ENCODE measurements at regions not wholly inside any gene's neighbourhood (a gene's known extent, or its start where the extent isn't known, plus 50 kb on each side); places are given as distances from the start of the nearest gene placed in this dataset.

DNA sequence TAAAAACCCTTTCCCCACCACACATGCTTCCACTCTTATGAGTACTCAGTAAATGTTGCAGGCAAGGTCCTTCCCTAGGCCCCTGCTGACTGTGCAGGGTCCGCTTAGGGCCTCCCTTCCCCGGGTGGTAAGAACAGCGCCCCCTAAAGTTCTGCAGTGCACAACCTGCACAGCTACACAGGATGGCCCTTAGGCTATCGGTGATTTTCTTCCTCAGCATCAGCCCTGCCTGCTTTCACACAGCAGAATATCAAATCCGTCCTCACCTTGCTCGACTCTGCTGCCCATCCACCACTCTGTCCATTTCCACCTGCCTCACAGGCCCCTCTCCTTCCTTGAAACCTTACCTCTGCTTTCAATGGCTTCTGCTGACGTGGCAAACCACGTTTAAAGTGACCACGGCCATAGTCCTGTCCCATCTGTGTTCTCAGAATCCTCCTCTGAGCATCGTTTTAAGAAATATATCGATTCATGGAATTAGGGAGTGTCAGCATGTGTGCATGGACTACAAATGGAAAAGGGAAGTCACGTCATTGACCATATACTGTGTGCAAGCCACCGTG, 51.4 kb upstream of the TMEM132E start:
- TF ChIP-seq POLR2A (IDR thresholded peaks at IDR 0.05; ENCODE audit: low read depth, low read length) = no peak
- DNase-seq (ENCODE audit: insufficient read length, low spot score) (no peak), FAIRE-seq (no peak)

DNA sequence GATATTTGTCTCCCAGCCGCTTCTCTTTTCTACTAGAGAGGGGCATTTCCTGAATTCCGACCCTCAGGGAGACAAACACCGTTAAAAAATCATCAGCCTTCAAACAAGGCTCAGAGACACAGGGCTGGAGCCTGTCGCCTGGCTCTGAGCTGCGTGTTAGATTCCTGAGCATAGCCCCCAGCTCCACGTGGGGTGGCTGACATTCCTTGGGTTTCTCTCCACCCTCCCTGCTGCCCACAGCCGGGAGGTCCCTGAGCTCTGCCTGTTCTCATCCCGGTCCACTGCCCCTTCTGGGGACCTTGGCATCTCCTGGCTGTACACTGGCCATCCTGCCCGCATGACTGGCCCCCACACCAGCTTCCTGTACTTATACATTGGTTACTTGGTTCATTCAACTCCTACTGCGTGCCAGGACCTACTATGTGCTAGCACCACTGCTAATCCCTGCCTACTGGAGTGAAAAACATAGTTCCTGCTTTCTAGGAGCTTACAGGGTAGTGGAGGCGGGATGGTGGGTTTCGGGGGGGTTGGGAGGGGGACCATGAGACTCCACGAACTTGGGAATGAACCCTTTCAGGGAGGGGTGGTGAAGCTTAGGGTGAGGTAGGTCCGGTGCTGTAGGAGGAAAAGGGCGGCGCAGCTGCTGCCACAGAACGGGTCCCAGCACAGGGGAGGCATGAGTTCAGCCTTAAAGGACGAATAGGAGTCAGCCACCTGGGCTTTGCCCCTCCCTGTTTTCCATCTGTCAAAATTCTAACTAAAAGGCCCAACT, 52.1 kb upstream of the TMEM132E start:
- no peak for TF ChIP-seq POLR2A (IDR thresholded peaks at IDR 0.05; ENCODE audit: low read depth, low read length)
- DNase-seq (ENCODE audit: insufficient read length, low spot score) = no peak
- FAIRE-seq = no peak

DNA sequence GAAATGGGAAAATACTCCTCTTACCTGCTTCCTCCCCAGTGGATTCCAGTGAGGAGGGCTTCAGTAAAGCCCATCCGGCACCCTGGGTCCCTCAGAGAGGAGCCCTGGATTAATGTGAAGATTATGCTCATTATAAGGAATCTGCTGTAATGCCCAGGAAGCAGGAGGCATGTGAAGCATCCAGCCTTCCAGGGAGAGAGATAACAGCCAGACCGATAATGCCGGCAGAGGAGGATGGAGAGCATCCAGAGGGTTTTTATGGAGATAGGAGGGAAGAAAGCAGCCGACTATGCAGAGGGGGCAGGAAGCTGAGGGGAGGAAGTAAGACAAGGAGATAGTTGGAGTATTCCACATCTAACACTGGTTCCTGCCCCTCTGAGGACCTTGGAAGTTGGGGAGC, 53.7 kb upstream of the TMEM132E start:
- TF ChIP-seq POLR2A (IDR thresholded peaks at IDR 0.05; ENCODE audit: low read depth, low read length) = no peak
- FAIRE-seq (no peak), DNase-seq (ENCODE audit: insufficient read length, low spot score) (no peak)

DNA sequence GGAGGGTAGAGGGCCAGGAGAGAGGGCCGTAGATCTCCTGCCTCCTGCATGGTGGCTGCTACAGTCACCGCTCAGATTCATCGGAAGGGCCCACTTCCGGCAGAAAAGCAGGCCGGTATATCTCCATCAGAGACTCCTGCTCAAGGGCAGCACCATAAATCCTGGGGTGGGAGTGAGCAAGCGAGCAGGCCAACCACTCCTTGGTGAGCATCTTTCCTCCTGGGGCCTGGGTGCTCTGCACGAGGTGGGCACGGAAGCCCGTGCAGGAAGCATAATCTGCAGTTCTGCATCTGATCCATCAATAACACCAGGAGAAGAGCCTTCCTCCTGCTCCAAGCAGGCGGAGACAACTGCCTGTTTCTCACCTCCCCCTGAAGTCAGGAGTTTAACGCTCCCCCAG, 57.4 kb upstream of the TMEM132E start:
- no peak for FAIRE-seq
- no peak for TF ChIP-seq POLR2A (IDR thresholded peaks at IDR 0.05; ENCODE audit: low read depth, low read length)
- DNase-seq (ENCODE audit: insufficient read length, low spot score) = no peak

DNA sequence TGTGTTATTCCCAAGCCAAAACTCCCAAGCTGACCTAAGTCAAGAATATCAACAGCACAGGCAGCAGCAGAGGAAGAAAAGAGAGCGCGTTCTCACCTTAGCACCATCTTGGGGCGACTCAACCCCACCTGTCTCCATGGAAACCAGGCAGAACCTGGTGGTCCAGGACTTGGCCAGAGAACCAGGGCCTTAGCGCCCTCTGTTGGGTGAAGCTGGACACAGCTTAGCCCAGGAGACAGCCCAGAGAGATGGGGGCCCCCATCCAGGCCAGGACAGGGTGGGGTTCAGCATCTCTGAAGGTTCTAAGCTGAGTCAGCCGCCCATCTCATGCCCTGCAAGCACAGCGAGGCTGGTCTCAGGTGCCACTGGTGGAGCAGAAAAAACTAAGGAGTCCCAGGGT, 60.1 kb upstream of the TMEM132E start:
- no peak for FAIRE-seq
- no peak for DNase-seq (ENCODE audit: insufficient read length, low spot score)
- TF ChIP-seq POLR2A (IDR thresholded peaks at IDR 0.05; ENCODE audit: low read depth, low read length) = no peak

DNA sequence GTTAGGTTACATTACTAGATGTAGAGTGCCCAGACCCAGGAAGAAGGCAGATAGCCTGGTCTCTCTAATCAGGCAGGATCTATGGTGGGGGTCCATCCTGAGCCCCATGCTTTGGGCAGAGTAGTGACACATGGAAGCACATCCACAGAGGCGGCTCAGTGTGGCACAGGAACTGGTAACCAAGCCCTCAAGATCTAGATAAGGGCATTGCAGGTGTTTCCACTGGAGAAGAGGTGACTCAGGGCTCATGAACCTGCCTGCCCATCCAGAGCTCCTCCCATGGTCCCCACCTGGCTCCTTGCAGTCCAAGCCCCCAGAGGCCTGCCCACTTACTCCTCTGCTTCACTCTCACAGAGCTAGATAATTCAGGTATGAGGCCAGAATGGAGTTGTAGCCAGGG, 62.0 kb upstream of the TMEM132E start:
- FAIRE-seq (no peak), DNase-seq (ENCODE audit: insufficient read length, low spot score) (no peak)
- TF ChIP-seq POLR2A (IDR thresholded peaks at IDR 0.05; ENCODE audit: low read depth, low read length) = no peak

DNA sequence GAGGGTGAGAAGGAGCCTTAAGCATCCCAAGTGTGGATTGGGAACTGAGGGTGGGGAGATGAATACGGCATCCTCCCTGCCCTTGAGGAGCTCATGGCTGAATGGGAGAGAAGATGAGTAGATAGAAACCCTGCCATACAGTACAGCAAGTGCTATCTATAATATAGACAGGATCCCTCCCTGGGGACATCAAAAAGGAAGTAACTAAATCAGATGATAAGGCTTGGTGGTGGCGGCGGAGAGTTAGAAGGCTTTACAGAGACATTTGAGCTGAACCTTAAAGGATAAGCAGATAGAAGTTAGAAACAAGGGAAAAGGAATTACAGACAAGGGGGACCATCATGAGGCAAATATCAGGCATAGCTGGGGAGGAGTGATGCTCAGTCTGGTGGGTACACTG, 67.5 kb upstream of the TMEM132E start:
- DNase-seq (ENCODE audit: insufficient read length, low spot score) = no peak
- no peak for FAIRE-seq
- TF ChIP-seq POLR2A (IDR thresholded peaks at IDR 0.05; ENCODE audit: low read depth, low read length) = no peak

DNA sequence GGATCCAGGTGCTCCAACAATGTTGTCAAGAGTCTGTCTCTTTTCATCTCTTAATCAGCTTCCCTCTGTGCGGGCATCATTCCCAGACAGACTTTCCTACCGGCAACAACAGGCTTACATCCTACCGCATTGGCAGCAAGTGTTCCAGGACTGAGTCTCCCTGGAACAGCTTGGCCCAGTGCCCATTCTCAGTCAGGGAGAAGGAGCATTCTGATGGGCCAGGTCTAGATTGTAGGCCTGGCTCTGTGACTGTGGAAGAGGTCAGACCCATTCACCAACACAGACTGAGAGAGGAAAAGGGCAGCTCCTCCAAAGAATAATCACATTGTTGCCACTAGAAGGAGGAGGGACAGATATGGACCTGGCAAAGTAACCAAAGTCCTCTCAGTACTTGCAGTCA, 68.1 kb upstream of the TMEM132E start:
- FAIRE-seq (no peak), DNase-seq (ENCODE audit: insufficient read length, low spot score) (no peak)

DNA sequence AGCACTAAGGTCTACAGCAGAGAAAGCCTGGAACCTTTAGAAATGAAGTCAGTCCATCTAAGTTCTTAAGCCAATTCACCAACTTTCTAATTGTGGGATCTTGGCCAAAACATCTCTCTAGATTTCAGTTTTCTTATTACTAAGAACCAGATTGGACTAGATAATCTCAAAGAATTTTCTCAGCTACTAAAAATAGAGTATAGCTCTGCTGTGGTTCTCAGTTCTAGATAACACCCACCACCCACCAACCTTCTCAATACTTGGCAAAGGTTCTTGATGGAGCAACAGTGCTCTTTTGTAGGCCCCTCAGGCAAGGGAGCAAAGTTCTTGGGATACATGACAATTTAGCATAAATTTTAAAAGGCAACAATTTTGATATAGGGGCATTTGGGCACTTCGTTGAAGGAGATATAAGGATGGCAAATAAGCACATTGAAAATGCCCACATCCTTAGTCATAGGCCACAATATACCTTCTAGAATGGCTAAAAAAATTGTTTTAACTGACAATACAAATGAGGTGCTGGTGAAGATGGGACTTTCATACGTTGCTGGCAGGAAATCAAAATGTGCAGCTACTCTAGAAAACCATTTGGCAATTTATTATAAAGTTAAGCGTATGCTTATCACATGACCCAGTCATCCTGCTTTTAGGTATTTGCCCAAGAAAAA, 74.4 kb upstream of the TMEM132E start:
- DNase-seq (ENCODE audit: insufficient read length, low spot score) (no peak), FAIRE-seq (no peak)
- no peak for TF ChIP-seq POLR2A (IDR thresholded peaks at IDR 0.05; ENCODE audit: low read depth, low read length)

More for the DNA sequence above, 68.1 kb upstream of the TMEM132E start:
- no peak for TF ChIP-seq POLR2A (IDR thresholded peaks at IDR 0.05; ENCODE audit: low read depth, low read length)

DNA sequence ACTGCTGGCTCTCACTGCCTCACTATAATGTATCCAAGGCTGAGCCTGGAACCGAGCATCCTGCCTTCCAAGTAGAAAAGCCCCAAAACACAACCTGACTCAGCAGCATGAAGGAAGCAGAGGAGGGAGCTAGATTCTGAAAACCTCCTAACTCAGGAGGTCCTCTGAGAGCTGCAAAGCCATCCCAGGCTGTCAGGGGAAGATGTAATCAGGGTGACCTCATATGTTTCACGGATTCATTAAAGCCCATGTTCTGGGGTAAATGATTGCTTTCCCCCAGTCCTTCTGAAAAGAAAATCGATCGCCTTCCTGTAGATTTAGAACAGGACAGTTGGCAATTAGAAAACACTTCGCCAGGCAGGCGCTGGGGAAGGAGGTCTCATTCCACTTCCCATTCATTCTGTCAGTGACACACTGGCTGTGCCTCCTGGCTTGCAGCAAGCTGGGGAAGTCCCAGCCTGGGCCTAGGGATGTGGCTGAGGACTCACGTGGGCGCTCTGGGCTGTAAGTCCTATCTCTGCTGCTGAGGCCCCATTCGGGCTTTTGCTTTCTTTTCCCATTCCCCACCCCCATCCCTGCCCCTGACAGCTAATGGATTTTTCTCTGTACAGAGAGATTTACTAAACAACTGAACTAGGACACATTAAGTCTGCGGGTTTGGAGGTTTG, 75.7 kb upstream of the TMEM132E start:
- no peak for FAIRE-seq
- TF ChIP-seq POLR2A (IDR thresholded peaks at IDR 0.05; ENCODE audit: low read depth, low read length) = no peak
- DNase-seq (ENCODE audit: insufficient read length, low spot score) = no peak

DNA sequence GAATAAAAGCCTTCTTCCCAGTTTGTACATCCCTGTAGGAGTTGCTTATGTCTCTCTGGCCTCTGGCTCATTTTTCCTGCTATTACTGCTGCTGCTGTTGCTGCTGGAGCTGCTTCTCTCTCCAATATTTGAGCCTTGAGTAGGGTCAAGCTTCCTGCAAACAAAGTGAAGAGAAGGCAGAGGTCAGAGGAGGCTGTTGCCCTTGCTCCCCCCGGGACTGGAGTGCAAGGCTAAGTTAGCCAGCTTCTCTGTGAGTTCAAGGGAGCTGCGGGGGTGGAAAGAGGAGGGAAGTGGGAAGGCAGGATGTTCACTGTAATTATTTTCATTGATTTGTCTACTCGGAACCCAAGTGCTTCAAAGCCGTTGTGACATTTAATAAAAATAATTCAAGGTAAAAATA, 77.0 kb upstream of the TMEM132E start:
- DNase-seq (ENCODE audit: insufficient read length, low spot score) (no peak), FAIRE-seq (no peak)
- TF ChIP-seq POLR2A (IDR thresholded peaks at IDR 0.05; ENCODE audit: low read depth, low read length) = no peak

DNA sequence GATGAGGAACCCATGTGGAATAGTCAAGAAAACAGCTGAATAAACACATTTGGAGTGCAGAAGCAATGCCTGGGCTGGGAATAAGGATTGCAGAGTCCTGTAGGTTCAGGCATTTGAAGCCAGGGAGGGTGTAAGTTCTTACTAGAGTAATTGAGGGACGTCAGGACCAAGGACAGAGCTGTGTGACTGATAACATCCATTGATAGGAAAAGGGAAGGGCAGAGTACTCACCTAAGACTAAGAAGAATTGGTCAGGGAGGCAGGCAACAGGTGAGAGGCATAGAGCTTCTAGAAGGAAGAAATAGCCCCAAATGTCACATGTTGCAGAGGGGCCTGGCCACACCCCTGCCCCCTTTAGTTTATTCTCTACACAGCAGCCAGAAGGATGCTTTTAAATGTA, 79.8 kb upstream of the TMEM132E start:
- FAIRE-seq (no peak), DNase-seq (ENCODE audit: insufficient read length, low spot score) (peak; percentile 6)
- TF ChIP-seq POLR2A (IDR thresholded peaks at IDR 0.05; ENCODE audit: low read depth, low read length) = no peak

DNA sequence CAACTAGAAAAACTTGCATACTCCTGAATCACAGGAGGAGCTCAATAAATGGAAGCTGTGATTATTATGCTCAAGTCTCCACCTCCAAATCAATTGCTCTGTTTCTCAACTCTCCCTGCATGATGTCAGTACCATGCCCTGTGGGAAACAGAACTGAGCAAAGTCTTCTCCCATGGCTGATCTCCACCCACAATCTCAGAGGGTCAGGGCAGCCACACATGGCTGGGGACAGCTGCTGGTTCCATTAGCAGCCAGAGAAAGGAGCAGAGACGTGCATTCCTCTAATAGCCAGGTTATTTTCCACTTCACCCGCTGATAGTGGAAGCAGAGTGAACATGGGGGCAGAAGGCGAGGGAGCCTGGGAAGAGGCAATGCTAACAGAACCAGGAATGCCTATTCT, 85.5 kb upstream of the TMEM132E start:
- FAIRE-seq (no peak), DNase-seq (ENCODE audit: insufficient read length, low spot score) (no peak)
- no peak for TF ChIP-seq POLR2A (IDR thresholded peaks at IDR 0.05; ENCODE audit: low read depth, low read length)

DNA sequence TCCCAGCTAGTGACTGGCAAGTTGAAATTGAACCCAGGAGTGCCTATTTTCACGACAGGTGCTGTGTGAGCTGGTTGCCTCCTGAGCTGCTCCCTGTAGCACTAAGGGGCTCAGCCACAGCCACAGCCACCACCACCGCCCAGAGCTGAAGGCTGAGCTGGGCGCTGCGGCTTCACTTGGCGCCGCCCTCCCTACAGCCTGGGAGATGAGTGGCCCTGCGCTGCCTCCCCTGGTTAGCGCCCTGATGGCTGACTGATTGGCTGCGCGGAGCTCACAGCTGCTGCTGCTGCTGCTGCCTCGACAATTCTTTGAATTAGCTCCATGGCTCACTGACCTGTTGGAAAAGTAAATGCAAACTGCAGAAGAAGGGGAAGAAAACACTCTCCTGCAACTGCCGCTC, 91.8 kb upstream of the TMEM132E start:
- no peak for TF ChIP-seq POLR2A (IDR thresholded peaks at IDR 0.05; ENCODE audit: low read depth, low read length)
- no peak for DNase-seq (ENCODE audit: insufficient read length, low spot score)
- no peak for FAIRE-seq
